Stimulated activated naive CD4-positive, alpha-beta T cell (primary cell): ENCODE measurements at regions not wholly inside any gene's neighbourhood (a gene's known extent, or its start where the extent isn't known, plus 50 kb on each side); places are given as distances from the start of the nearest gene placed in this dataset.

ENCODE experiments used
- DNase-seq, 6 experiments: peaks; one replicate each; lab custom pipeline; 2025; lab: John Stamatoyannopoulos, UW

GRCh38 chr11:19560156-19560555 lies 152.5 kb upstream of the NAV2 start:
- no peak for DNase-seq

- no peak for DNase-seq
Observed at GRCh38 chr11:19559746-19560145, 152.9 kb upstream of the NAV2 start.

GRCh38 chr11:19558189-19558986 lies 154.2 kb upstream of the NAV2 start:
- DNase-seq = no peak

DNA sequence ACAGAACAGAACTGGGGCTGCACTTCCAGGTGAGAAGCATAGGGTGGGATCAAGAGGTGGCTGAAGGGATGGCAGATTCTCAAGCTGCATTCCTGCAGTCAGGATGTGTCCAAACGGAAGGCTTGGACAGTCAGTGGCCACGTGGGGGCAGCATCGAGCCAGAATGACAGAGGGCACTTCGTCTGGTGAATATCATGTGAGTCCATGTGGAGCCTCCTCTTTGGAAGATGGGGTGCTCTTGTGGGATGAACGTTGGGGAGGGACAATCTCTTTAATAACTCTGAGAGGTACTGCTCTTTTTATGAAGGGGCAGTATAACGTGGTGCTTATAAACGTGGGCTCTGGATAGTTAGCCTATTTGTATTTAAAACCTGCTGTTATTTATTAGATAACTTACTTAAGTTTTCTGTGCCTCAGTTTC lies 154.9 kb upstream of the NAV2 start:
- DNase-seq = peak in 4 of 6 experiments; percentile 10 to 33 (median 28)

- DNase-seq = no peak
Observed at GRCh38 chr11:19557185-19557584, 155.5 kb upstream of the NAV2 start.

DNA sequence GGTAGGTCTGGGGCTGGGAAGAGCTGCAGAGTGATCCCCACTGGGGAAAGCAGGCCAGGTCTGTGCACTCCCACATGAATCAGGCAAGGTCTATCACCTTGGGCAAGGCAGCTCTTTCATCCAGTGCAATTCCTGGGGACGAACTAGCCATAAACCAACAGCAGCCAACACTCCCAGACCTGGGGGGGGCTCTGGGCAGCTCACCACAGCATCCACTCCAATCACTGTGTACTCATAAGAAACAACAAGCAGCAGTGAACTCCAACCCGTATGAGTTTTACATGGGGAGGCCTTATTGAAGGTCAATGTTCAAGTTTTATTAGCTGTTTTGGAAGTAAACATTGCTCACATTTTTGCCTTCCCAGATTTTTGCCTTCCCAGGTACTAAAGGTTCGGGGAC lies 157.4 kb upstream of the NAV2 start:
- no peak for DNase-seq

- peak in 5 of 6 experiments; percentile 7 to 55 (median 21) for DNase-seq
Observed at GRCh38 chr11:19553683-19554333, 158.8 kb upstream of the NAV2 start.

DNA sequence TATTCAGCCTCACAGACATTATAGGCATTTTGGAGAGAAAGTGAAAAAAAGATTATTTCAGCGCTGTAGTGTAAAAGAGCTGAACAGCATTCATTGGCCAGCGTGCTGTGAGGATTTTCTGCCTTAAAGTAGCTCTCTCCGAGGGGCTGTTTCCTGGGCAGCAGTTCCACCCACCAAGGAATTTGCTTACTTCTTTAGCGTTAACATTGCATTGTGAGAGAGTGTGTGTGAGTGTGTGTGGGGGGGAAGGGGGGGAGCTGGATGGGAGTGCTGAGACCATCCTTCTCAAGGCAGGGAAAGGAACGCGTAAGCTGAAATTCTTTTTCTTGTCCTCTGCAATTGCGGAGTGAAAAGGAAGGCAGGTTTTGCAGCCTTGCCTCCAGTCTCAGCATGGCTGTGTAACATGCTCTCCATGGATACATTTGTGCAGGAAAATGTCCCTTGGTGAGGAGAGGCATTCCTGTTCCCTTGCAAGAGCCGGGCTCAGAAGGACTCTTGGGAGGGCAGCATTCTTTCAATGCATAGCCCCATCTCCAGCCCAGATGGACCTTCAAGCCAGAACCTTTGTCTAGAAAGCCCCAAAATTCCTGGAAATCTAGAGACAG lies 159.9 kb upstream of the NAV2 start:
- DNase-seq = no peak

- DNase-seq = no peak
Observed at GRCh38 chr11:19552161-19552560, 160.5 kb upstream of the NAV2 start.

DNA sequence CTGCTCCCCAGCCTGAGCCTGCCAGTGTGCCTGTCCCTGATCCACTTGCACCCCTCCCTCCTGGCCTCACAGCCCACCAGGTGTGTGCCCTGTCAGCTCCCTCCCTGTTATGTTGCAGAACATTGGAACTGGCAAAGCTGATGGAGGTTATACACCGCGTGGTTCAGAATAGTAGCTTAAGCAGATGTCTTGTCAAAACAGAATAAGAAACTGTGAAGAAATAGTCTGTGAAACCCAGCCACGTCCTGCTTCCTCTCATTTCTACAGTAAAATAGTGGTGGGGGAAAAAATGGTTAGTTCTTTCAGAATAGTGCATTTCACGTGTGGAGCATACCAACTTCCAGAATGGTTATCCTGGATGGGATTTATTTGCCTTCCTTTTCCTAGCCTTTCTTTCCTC lies 161.2 kb upstream of the NAV2 start:
- DNase-seq = no peak

GRCh38 chr11:19547044-19547443 lies 165.6 kb upstream of the NAV2 start:
- DNase-seq = no peak

DNA sequence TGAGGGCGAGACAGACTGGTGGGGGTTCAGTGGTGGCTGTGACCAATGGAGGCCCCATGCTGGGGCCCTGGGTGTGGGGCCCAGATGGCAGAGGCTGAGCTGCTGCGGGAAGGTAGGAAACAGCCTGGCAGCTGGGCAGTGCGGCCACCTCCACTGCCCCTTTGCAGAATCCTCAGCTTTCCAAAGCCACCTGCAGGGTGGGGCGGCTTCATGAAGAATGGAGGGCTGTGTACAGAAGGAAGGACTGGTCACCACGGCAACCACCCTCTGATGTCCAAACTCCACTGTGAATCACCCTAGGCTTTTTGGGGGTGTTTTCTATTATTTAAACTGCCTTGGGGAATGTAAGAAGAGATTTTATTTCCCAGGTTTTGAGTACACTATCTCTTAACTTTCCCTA lies 166.3 kb upstream of the NAV2 start:
- DNase-seq = no peak

DNA sequence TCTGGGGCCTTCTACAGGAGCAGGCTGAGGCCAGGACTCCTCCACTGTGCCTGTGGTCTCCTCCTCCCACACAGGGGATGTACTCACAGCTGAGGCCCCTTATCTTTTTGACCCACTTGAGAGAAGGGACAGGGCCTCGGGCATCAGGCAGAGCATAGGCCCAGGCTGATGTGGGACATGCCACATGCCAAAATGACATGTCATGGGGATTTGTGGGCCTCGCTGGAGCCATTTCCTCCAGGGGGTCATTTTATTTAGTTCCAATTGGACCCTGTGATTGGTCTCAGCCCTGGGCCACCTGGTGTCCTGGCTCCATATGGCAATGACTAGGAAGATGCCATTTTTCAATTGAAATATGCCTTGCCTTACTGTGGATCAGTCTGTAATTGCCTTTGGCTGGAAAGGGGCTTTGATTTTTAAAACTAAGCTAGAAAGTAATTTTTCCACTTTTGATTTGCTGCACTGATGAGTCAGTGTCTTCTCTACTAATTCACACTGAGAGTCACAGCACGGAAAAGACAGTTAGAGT lies 171.1 kb upstream of the NAV2 start:
- no peak for DNase-seq

- no peak for DNase-seq
Observed at GRCh38 chr11:19539861-19540260, 172.8 kb upstream of the NAV2 start.

DNA sequence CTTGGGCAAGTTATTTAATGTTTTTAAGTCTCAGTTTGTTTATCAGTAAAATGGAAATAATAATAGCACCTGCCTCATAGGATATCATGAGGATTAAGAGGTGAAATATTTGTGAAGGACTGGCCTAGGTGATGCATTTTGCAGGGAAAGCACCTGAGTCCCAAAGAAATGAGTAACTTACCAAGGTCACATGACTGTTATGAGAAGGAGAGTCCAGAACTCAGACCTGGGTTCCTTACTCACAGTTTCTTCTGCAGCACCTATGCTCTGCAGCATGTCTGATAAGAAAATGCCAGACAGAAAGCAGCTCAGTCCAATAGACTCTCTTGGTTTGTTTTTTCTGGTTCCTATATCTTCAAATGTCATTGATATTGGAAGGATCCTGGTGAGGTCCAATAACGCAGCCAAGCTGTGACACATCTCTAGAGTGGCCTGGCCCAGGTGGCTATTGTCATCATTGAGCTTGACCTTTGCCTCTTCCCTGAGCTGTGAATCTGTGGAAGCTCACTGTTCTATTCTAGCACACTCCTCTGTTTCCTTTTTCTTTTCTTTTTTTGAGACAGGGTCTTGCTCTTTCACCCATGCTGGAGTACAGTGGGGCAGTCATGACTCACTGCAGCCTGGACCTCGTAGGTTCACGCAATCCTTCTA lies 174.7 kb upstream of the NAV2 start:
- DNase-seq = no peak

DNA sequence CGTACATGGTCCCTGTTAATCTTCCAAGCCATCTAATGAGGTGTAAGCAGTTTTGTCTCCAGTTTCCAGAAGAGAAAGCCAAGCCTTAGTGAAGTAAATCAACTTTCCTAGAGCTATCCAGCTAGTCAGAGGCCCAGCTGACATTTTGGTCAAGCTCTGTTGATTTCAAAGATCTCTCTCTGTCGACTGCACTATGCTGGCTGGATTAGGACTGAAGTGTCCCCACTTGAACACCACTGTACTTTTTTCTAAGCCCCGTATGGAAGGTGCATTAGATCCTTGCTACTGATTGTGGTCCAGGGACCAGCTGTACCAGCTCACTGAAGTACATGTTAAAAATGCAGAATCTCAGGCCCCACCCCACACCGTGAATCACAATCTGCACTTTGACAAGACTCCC lies 176.5 kb upstream of the NAV2 start:
- no peak for DNase-seq

DNA sequence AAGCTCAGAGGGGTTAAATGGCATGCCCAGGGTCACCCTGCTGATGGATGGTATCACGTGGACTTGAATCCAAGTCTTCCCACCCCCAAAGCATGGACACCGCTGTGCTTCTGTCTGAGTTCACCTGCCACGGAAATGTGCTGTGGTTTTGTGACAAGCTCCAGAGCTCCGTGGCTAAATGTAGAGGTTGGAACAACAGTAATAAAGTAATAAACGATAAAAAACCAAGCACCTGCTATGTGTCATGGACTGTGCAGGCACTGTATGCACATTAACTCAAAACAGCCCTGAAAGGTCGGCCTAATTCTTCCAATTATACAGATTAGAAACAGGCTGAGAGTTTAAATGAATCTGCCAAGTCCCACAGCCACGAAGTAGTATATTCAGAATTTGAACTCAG lies 182.1 kb upstream of the NAV2 start:
- no peak for DNase-seq

DNA sequence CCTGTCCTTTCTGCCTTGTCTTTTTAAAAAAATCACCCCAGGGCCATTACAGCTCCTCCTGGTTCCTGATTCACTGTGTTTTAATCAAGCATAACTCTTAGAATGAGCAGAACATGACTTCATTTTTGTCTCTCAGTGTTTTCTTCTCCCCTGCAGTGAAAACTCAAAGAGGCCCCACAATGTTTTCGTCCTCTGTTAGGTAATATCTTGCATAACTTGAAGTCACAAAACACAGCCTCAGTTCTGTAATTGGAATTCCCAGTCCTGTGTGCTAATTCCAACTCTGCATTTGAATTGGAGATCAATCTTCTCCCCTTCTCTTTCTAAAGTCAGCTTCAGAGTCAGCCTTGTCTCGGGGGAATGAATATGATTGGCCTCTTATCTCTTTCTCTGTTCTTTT lies 186.5 kb upstream of the NAV2 start:
- no peak for DNase-seq

DNA sequence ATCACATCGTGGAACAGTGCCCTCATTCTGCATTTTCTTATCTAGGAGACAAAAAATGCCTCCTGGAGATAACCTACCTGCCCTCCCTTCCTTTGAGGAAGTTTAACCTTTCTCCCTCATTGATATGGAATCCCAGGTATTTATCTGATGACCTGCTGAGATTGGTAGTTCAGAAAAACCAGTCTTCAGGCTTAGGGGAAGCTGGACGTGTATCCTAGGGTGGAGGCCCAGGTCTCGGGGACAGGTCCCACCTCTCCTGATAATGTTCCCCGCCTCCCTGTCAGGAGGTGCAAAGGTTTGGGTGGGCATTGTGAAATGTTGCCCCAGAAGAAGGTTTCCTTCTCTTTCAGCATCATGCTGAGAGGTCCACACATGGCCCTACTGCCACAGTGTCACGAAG lies 186.9 kb upstream of the NAV2 start:
- DNase-seq = no peak

- DNase-seq = no peak
Observed at GRCh38 chr11:19525276-19525675, 187.4 kb upstream of the NAV2 start.

DNA sequence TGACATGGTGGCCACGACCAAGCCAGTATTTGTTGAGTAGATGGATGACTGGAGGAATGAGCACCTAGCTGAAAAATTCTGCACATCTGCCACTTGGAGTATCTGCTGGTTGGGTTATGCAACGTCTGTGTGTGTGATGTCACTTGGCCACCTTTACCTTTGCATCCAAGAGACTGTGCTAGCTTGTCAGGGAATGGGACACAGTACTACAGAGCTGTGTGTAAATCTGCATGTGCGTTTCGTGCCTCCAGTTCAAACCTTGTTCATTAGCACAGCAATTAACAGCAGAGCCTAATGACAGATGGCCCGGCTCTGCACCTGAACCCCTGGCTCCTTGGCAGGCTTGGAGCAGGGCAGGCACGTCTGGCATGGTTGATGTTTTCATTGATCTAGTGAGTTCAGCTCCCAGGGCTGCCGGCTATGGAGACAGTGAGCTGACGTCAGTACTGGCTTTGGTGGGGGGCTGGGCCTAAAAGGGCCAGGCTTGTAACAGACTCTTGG lies 188.4 kb upstream of the NAV2 start:
- no peak for DNase-seq

DNA sequence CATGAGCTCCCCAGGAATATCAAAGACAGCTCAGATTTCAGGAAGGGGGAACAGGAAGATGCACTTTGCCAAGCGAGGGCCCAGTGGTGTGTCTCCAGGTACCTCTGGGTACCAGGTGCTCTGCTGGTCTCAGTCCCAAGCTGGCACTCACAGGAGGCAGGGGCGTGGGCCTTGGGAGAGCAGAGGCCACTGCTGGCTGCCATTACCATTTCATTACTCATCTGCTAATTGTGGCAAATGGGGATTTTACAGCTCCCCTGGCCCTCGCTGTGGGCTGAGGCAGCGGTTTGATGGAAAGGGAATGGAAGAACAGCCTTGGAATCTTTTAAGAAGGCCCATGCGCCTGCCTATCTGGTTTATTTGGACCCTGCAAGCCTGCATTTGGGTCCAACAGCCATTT lies 192.0 kb upstream of the NAV2 start:
- DNase-seq = no peak
